Brain pericyte (primary cell): ENCODE measurements at regions not wholly inside any gene's neighbourhood (a gene's known extent, or its start where the extent isn't known, plus 50 kb on each side); places are given as distances from the start of the nearest gene placed in this dataset.
"Not testable (repeated sequence)": the region's sequence is repeated elsewhere in the genome, so short reads cannot be mapped to it uniquely, and the experiment has no call there.

ENCODE experiments used
- DNase-seq: peaks from one replicate; pipeline ENCODE4 v3.0.0-alpha.2; 2012; ENCODE audit warnings: low read depth, low spot score

DNA sequence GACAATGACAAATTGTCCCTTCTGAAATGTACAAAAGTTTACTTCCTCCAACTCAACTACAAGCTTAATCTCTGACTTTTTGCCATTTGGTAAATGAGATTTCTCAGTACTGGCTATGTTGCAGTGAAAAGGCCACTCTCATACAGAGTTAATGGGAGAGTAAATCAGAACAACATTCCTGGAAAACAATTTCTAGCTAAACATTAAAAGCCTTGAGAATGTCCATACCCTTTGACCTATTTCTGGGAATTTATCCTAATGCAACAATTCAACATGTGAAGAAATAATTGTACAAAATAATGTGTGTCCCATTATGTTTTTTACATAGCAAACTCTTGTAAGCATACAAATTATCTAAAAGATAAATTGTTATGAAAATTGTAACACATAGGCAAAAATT, 56.3 kb upstream of the SPEF2 start:
- DNase-seq = no peak

DNA sequence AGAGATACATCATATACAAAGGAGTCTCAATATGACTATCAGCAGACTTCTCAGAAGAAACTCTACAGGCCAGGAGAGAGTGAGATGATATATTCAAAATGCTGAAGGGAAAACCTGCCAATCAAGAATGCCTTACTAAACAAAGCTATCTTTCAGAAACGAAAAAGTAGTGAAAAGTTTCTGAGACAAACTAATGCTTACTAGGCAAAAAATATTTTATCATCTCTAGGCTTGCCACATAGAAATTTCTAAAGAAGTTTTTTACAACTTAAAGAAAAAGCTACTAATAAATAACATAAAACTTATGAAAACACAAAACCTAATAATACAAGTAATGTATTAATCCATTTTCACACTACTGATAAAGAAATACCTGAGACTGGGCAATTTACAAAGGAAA, 59.9 kb upstream of the SPEF2 start:
- DNase-seq = no peak

DNA sequence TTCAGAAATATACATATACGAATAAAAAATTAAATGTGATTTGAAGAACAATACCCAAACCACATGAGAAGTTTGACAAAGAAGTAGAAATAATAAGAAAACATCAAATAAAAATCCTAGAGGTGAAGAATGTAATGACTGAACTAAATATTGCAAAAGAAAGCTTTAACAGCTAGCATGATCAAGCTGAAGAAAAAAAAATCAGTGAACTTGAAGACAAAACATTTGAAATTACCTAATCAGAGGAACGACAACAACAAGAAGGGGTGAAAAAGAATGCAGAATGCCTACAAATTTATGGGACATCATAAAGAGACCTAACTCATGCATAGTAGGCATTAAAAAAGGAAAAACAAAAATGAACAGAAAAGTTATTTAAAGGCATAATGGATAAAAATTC, 60.5 kb upstream of the SPEF2 start:
- DNase-seq = no peak

DNA sequence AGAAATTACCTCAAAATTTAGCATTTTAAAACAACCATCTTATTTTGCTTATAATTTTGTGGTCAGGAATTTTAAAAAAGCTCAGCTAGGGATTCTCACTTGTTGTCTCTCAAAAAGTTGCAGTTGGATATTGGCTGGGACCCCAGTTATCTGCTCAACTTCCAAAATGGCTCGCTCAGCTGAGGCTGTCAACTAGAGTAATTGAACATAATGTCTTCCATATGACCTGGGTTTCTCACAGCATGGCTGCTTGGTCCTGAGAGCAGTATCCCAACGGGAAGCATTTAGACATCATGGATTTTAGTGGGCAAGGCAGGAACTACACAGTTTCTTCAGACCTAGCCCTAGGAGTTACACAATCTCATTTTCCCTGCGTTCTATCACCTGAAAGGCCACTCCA, 63.6 kb upstream of the SPEF2 start:
- DNase-seq = no peak

DNA sequence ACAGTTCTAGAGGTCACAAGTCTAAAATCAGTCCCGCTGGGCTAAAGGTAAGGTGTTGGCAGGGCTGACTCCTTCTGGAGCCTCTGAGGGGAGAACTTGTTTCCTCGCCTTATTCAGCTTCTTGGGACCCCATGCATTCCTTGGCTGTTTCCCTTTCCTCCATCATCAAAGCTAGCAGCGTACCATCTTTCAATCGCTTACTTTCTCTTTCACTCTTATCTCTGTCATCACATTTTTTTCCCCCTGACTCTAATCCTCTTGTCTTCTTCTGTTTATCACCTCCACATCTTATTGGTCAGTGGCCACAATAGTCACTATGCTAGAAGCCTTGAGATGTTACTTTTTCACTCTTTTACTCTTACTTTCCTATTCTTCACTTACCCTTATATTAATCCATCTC, 72.5 kb upstream of the SPEF2 start:
- no peak for DNase-seq

DNA sequence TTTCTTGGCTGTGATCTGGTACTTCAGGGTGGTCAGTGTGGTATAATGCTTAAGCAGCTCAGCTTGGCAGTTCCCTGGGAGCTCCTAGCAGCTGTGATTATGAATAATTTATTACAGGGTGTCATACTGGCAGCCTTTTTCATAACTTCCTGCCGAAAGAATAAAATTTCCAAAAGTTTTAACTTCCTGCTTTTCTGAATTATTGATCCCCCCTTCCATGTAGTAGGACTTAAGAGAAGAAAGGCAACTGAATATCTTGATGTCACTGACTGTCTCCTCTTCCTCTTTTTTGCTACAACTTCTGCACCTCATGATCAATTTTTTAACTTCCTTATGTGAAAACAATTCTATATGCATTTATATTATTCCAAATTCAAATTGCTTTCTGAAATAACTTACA, 74.3 kb upstream of the SPEF2 start:
- no peak for DNase-seq

DNA sequence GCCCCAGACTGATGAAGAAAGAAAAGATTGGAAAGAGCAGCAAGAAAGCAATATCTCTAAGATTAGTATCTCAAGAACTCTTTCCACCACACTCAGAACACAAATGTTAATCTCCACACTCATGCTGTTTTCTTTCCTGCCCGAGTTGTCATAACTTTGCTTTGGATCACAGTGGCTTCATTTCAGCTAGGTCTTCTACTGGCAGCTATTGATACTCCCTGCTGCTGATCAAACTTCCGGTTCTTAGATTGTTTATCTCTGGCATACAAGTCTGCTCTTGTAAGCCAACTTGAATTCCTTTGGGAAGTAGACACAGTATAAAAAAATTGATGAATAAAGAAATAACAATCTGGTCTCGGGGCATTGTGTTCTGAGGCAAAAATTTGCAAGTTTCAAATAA, 77.7 kb upstream of the SPEF2 start:
- DNase-seq = no peak

DNA sequence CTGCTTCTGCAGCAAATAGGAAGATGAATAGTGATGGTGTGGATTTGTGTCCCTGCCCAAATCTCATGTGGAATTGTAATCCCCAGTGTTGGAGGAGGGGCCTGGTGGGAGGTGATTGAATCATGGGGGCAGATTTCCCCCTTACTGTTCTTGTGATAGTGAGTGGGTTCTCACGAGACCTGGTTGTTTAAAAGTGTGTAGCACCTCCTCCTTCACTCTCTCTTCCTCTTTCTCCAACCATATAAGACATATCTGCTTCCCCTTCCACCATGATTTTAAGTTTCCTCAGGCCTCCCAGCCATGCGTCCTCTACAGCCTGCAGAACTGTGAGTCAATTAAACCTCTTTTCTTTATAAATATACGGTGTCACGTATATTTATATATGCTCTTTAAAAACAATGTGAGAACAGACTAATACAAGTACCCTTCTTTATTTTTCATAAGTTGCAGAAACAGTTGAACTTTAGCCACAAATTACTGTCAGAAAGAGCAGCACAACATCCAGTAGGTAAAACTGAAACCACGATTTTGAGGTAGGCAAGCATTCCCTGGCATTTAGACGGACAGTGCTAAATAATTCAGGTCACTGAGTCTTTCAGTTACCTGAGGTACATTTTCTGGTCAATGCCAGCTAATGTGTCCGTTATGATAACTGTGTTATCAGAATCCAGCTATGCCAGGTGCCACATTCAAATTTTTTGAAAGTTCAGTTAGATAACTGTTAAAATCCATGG, 79.3 kb upstream of the SPEF2 start:
- DNase-seq = no peak

DNA sequence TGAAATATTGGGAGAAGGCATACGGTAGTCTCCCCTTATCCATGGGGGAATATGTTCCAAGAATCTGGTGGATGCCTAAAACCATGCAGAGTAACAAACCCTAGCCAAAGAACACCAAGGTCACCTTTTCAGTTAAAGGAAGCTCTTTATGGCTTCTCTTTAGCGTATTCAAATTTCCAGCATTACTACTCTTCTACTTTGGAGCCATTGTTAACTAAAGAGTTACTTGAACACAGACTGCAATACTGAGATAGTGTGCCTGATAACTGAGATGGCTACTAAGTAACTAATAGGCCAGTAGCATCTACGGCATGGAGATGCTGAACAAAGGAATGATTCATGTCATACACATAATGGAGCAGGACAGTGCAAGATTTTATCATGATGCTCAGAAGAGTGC, 84.5 kb upstream of the SPEF2 start:
- DNase-seq = no peak

DNA sequence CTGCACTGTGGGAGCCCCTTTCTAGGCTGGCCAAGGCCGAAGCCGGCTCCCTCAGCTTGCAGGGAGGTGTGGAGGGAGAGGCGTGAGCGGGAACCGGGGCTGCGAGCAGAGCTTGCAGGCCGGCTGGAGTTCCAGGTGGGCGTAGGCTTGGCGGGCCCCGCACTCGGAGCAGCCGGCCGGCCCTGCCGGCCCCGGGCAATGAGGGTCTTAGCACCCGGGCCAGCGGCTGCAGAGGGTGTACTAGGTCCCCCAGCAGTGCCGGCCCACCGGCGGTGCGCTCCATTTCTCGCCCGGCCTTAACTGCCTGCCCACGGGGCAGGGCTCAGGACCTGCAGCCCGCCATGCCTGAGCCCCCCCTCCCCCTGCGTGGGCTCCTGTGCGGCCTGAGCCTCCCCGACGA, 86.1 kb upstream of the SPEF2 start:
- not testable (repeated sequence) for DNase-seq

DNA sequence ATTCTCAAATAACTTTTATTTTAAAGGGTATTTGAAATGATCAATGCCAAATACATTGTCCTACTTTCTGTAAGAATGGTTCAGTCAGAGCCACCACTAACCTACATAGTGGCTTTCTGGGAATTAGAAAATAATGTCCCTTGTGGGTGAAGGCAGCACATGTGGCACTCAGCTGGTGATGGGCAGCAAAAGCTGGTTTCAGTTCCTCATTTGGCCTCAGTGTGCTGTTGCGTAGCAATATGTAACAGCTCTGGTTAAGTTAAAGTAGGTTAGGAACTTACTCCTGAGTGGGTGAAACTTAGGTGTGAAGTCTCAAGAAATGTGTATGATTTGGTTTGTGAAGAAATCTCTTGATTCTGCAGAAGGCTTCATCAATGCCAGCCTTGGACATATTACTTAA, 99.6 kb upstream of the SPEF2 start:
- no peak for DNase-seq

DNA sequence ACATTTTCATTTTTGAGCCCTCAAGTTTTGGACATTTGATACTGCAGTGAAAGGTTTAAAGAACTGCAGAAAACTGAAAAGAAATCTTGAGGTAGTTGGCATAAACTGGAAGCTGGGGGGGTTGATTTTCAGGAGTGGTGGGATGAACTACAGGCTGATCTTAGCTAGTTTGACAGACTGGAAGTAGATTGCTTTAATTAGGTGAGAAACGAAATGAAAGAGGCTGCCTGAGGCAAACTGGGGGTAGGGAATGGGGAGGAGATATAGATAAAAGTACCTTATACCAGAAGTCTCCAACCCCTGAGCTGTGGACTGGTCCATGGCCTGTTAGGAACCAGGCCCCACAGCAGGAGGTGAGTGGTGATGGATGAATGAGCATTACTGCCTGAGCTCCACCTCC, 101.4 kb upstream of the SPEF2 start:
- DNase-seq = no peak

DNA sequence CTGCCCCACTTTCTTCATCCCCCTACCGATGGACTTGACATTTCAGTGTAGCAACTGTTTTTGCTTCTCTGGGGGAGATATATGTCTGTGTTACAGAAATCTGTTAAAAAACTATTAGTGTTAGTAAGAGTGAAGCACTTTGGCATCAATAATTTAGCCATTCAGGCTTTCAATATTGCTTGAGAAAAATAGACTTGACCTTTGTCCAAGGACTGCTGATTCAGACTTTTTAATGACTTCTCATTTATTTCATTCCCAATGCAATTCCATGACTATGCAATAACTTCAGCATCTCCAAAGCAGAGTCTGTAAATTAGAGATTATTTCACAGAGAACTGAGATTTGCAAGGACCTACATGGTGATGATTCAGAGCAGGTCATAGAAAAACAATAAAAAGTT, 104.1 kb upstream of the SPEF2 start:
- no peak for DNase-seq

DNA sequence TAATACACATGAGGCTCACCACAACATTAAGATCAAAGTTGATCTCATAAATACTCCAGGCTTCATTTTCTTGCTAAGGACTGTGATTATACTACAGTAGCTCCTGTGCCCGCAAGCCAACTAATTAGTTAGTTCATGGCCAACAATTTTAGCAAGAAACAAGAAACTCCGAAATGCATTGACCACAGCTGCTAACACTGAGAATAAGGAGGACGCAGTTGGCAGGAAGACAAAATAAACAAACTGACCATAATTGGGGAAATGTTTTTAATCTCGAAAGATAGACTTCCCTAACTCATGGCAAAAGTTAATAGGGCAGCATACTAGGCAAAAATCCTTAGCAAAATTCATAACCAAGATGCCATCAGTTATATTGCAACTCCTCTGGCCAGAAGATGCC, 115.5 kb upstream of the SPEF2 start:
- no peak for DNase-seq

DNA sequence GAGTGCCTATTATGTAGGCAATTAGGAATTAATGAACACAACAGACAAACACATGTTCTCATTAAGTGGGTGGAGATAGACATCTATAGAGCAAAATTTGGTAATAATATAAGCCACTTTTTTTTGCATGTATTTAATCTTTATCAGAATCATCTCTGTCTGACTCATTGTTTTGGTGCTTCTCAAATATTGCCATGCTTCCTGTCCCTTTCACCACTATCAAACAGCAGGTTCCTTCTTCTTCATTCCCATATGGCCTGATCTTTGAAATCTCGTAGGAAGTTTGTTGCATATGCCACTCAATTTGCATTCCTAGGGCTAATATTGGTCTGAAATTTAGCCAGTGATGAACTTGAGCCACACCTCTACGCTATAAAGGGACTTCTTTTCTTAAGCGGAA, 128.9 kb upstream of the SPEF2 start:
- no peak for DNase-seq

DNA sequence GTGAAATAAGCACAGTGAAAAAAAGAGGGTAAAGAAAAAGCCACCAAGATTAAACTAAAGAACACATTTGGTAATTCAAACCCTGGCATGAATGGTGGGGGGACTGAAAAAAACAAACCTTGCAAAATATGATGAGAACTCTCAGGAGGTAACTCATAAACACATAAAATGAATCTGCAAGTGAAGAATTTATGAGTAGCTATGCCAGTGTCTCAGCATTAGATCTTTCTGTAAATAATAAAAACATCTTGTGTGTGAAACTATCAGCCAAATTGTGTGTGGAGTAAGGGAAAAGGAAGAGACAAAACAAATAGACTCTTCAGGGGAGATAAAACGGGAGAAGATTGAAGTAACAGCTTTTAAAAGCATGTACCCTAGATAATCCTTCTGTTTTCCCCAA, 129.6 kb upstream of the SPEF2 start:
- no peak for DNase-seq

DNA sequence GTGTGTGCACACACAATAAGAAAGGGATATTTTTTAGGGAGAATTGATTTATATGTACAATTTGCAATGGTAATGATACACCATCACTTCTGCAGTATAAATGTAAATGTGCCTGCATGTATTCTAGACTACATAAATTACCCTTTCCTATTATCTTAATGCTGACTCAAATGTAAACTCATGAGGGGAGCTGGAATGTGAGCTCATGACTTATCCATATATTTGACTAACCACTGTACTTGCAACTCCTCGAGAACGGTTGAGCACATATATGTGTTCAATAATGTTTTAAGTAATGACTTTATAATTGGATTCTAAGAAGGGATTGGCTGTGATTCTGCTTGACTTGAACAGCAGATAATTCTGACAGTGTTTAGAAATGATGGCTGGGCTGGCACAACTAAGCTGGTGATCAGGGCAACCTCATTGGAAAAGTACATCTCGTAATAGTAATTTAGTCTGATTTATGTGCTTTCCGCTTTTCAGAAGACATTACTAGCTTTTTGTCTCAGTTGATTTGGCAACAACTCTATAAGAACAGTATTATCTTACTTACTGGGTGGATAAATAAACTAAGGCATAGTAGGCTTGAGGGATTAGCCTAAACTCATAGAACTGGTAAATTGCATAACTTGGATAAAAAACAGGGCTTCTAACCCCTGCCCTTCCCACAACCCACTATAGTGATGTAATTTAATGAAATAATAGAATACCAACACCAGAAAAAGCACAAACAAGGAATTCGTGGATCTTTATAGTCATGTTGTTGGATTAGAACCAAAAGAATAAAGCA, 130.2 kb upstream of the SPEF2 start:
- no peak for DNase-seq

DNA sequence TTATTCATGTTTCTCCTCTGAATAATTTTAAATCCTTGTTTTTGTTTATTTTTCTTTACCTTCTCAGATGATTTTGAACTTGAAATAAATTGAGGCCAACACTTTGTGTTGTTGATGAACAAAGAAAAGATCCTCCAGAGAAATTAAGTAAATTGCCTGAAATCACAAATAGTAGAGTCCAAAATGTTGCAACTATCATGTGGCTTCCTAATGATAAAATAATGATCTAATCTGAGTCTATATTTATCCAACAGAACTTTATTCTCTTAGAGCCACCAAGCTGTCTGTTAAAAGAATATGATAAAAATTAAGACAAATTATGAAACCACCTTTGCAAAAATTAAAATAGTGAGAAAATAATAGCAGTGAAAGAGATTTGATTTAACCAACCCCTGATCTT, 132.2 kb upstream of the SPEF2 start:
- DNase-seq = no peak

DNA sequence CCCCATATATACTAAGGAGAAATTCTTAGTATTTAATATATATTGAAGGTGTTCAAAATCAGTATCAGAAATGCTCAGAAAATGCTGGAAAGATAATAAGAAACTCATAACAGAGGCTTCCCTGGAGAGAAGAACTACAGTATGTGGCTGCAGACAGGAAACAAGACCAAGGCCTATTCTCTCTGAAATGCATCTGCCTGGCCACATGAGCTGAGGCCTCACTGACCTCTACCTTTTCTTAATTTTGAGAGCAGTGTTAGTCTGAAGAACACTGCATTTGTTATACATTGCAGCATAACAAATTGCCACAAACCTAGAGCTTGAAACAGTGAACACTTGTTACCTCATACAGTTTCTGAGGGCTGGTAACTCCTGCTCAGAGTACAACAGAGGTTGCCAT, 133.4 kb upstream of the SPEF2 start:
- no peak for DNase-seq

DNA sequence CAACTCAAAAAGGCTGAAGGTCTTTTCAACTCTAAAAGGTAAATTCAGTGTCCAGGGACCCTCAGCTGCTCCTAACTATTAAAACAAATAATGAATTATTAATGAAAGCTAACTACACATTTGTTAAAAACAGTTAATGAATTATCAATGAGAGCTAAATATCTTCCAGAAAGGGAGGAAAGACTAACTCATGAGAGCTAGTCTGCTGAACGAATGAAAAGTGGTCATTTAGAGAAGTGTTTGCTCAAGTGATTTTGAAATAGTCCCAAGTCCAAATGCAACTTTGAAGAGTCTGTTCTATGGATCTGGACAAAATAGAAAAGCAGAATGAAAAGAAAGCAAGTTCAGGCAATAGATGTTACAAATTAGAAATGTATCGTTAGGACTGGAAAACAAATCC, 133.9 kb upstream of the SPEF2 start:
- DNase-seq = no peak

DNA sequence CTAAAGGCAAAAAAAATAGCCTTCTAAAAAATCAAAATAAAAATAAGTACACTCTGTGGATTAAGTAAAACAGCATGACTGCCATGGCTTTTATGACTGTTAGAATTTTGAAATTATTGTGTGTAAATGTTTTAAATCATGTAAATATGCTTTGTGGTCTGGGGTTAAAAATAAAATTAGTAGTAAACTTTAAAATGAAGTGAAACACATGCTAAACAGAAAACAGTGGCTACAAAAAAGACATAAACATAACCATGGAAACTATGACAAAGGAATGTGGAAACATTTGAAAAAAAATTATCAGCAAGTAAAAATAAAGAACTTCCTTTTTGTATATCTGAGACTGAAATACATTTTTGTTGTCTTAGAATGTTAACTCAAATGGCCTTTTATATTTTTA, 134.5 kb upstream of the SPEF2 start:
- DNase-seq = no peak

DNA sequence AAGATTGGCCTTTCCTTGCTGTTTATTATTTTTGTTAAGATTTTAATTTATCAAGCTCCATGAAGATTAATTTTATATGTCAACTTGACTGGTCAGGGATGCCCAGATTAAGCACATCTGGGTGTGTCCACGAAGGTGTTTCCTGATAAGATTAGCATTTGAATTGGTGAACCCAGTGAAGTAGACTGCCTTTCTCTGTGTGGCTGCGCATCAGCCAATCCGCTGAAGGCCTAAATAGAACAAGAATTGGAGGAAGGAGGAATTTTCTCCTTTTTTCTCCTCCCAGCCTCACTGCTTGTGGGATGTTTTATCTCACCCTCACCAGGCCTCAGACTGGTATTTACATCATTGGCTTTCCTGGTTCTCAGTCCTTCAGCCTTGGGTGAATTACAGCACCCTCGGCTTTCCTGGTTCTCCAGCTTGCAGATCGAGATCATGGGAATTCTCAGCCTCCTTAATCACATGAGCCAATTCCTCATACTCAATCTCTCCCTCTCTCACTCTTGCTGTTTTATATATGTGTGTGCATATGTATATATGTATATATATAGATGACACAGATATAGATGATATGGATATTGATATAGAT, 135.4 kb upstream of the SPEF2 start:
- no peak for DNase-seq
